IMR-90 (cell line): ENCODE measurements at regions not wholly inside any gene's neighbourhood (a gene's known extent, or its start where the extent isn't known, plus 50 kb on each side); places are given as distances from the start of the nearest gene placed in this dataset.

Source experiments
- BHLHE40 ChIP-seq: fragments of 150-350 bp; IDR thresholded peaks from 2 replicates; pipeline ENCODE4 v1.6.1; 2016; ENCODE audit warnings: mild to moderate bottlenecking, low read depth, low read length
- CEBPB ChIP-seq: IDR thresholded peaks from 2 replicates; pipeline ENCODE4 v1.6.1; 2012; ENCODE audit warnings: low read depth, low read length, improper control_type of control experiment
- ELK1 ChIP-seq: fragments of 150-350 bp; IDR thresholded peaks from 2 replicates; pipeline ENCODE4 v1.6.1; 2016; ENCODE audit warnings: low read depth, mild to moderate bottlenecking, low read length, moderate library complexity, borderline replicate concordance
- MAFK ChIP-seq: IDR thresholded peaks from 2 replicates; pipeline ENCODE4 v1.6.1; 2012; ENCODE audit warnings: low read depth, low read length, improper control_type of control experiment
- MAZ ChIP-seq: IDR thresholded peaks from 2 replicates; pipeline ENCODE4 v1.6.1; 2012; ENCODE audit warnings: low read depth, mild to moderate bottlenecking, low read length, improper control_type of control experiment, moderate library complexity, borderline replicate concordance
- MXI1 ChIP-seq: IDR thresholded peaks from 2 replicates; pipeline ENCODE4 v1.6.1; 2012; ENCODE audit warnings: low read depth, mild to moderate bottlenecking, low read length, moderate library complexity, borderline replicate concordance
- POLR2A ChIP-seq: IDR thresholded peaks from 2 replicates; pipeline ENCODE4 v1.6.1; 2012; ENCODE audit warnings: mild to moderate bottlenecking, low read depth, low read length
- RAD21 ChIP-seq: IDR thresholded peaks from 2 replicates; pipeline ENCODE4 v1.6.1; 2012; ENCODE audit warnings: low read length, improper control_type of control experiment
- RCOR1 ChIP-seq: IDR thresholded peaks from 2 replicates; pipeline ENCODE4 v1.6.1; 2012; ENCODE audit warnings: mild to moderate bottlenecking, low read length, improper control_type of control experiment; ENCODE audit not compliant: insufficient replicate concordance
- RFX5 ChIP-seq: IDR thresholded peaks from 2 replicates; pipeline ENCODE4 v1.8.0; 2012; ENCODE audit warnings: low read depth, mild to moderate bottlenecking, low read length, moderate library complexity
- SMC3 ChIP-seq: fragments of 150-350 bp; IDR thresholded peaks from 2 replicates; pipeline ENCODE4 v1.6.1; 2016; ENCODE audit warnings: low read depth, mild to moderate bottlenecking, antibody characterized with exemption, low read length, moderate library complexity
- USF2 ChIP-seq: fragments of 150-350 bp; IDR thresholded peaks from 2 replicates; pipeline ENCODE4 v1.6.1; 2017; ENCODE audit warnings: mild to moderate bottlenecking, antibody characterized with exemption, low read length, low read depth
- TF ChIP-seq, protein P1 (sequence below): conservative IDR thresholded peaks from 2 replicates; pipeline ENCODE4 v1.5.1; 2012; ENCODE audit warnings: mild to moderate bottlenecking, low read depth, low read length, improper control_type of control experiment

- TF ChIP-seq, protein P1, sequence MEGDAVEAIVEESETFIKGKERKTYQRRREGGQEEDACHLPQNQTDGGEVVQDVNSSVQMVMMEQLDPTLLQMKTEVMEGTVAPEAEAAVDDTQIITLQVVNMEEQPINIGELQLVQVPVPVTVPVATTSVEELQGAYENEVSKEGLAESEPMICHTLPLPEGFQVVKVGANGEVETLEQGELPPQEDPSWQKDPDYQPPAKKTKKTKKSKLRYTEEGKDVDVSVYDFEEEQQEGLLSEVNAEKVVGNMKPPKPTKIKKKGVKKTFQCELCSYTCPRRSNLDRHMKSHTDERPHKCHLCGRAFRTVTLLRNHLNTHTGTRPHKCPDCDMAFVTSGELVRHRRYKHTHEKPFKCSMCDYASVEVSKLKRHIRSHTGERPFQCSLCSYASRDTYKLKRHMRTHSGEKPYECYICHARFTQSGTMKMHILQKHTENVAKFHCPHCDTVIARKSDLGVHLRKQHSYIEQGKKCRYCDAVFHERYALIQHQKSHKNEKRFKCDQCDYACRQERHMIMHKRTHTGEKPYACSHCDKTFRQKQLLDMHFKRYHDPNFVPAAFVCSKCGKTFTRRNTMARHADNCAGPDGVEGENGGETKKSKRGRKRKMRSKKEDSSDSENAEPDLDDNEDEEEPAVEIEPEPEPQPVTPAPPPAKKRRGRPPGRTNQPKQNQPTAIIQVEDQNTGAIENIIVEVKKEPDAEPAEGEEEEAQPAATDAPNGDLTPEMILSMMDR = no peak
- TF ChIP-seq MAZ (no peak), RAD21 (no peak), ELK1 (no peak), RCOR1 (no peak), POLR2A (no peak), MXI1 (no peak), MAFK (no peak), USF2 (no peak), SMC3 (no peak), BHLHE40 (no peak), RFX5 (no peak), CEBPB (no peak)
These were observed 320.8 kb upstream of the ITGA1 start for GRCh38 chr5:52466749-52467520.
